NB4 (cell line): ENCODE measurements at regions not wholly inside any gene's neighbourhood (a gene's known extent, or its start where the extent isn't known, plus 50 kb on each side); places are given as distances from the start of the nearest gene placed in this dataset.

ENCODE experiments used
- CTCF ChIP-seq: IDR thresholded peaks from one replicate; pipeline ENCODE4 v1.5.1; 2012; ENCODE audit warnings: low read depth, low read length
- MAX ChIP-seq: IDR thresholded peaks from 2 replicates; pipeline ENCODE4 v1.6.1; 2011; ENCODE audit warnings: low read depth, low read length
- MYC ChIP-seq: IDR thresholded peaks from 2 replicates; pipeline ENCODE4 v1.6.1; 2011; ENCODE audit warnings: low read depth, low read length

GRCh38 chr3:41103200-41103599 is 96.1 kb upstream of the CTNNB1 start:
- no peak for TF ChIP-seq CTCF
- no peak for TF ChIP-seq MAX
- no peak for TF ChIP-seq MYC
